Endothelial cell (in vitro differentiated cells): ENCODE measurements at regions not wholly inside any gene's neighbourhood (a gene's known extent, or its start where the extent isn't known, plus 50 kb on each side); places are given as distances from the start of the nearest gene placed in this dataset.

Source experiments
- DNase-seq: peaks from one replicate; pipeline ENCODE4 v3.0.0; 2021; ENCODE audit warnings: low spot score
- H3K27ac Mint-ChIP-seq: one replicate; pipeline ENCODE4 v1.8.0; 2021; ENCODE audit warnings: mixed read lengths, inconsistent platforms; ENCODE audit not compliant: unreplicated experiment
- H3K27me3 Mint-ChIP-seq: one replicate; pipeline ENCODE4 v1.8.0; 2021; ENCODE audit warnings: mild to moderate bottlenecking, moderate library complexity, mixed read lengths, inconsistent platforms; ENCODE audit not compliant: unreplicated experiment
- H3K36me3 Mint-ChIP-seq: one replicate; pipeline ENCODE4 v1.8.0; 2021; ENCODE audit warnings: mild to moderate bottlenecking, low read depth, mixed read lengths, inconsistent platforms; ENCODE audit not compliant: unreplicated experiment
- H3K4me1 Mint-ChIP-seq: one replicate; pipeline ENCODE4 v1.8.0; 2021; ENCODE audit warnings: mild to moderate bottlenecking, mixed read lengths, inconsistent platforms; ENCODE audit not compliant: unreplicated experiment
- H3K4me3 Mint-ChIP-seq: one replicate; pipeline ENCODE4 v1.8.0; 2021; ENCODE audit warnings: mild to moderate bottlenecking, mixed read lengths, inconsistent platforms; ENCODE audit not compliant: unreplicated experiment
- H3K9me3 Mint-ChIP-seq: one replicate; pipeline ENCODE4 v1.8.0; 2021; ENCODE audit warnings: mixed read lengths, inconsistent platforms; ENCODE audit not compliant: unreplicated experiment
- CTCF ChIP-seq: fragments of 200-600 bp; sonication (generic); IDR thresholded peaks from one replicate; pipeline ENCODE4 v1.5.0; 2021; ENCODE audit warnings: antibody characterized with exemption; ENCODE audit not compliant: unreplicated experiment

- peaks cover 14% of the 10 kb centered on the region for H3K4me1 Mint-ChIP-seq
- TF ChIP-seq CTCF, result no peak
- H3K4me3 Mint-ChIP-seq, result no peak overlapping the region
- H3K27me3 Mint-ChIP-seq, result peaks cover 3% of the 10 kb centered on the region
- no peak for DNase-seq
- no peak overlapping the region for H3K27ac Mint-ChIP-seq
- peaks cover 4% of the 10 kb centered on the region for H3K36me3 Mint-ChIP-seq
- peaks cover 5% of the 10 kb centered on the region for H3K9me3 Mint-ChIP-seq
These were observed 169.7 kb upstream of the APCDD1 start for GRCh38 chr18:10284540-10285282.

- Mint-ChIP-seq H3K27me3 (peaks cover 3% of the 10 kb centered on the region), H3K9me3 (peaks cover 5% of the 10 kb centered on the region), H3K36me3 (peaks cover 4% of the 10 kb centered on the region), H3K27ac (no peak overlapping the region), H3K4me3 (no peak overlapping the region), H3K4me1 (peaks cover 18% of the 10 kb centered on the region)
- DNase-seq, result no peak
- no peak for TF ChIP-seq CTCF
These were observed 169.2 kb upstream of the APCDD1 start for GRCh38 chr18:10285283-10285640.

GRCh38 chr18:10286580-10287150 lies 167.8 kb upstream of the APCDD1 start:
- H3K4me1 Mint-ChIP-seq, result peaks cover 25% of the 10 kb centered on the region
- peaks cover 5% of the 10 kb centered on the region for H3K9me3 Mint-ChIP-seq
- DNase-seq, result no peak

GRCh38 chr18:10289251-10289650 lies 165.2 kb upstream of the APCDD1 start:
- no peak for TF ChIP-seq CTCF
- no peak for DNase-seq
- Mint-ChIP-seq H3K9me3 (peaks cover 5% of the 10 kb centered on the region), H3K36me3 (peaks cover 4% of the 10 kb centered on the region), H3K27me3 (peaks cover 8% of the 10 kb centered on the region), H3K4me3 (no peak overlapping the region), H3K4me1 (peaks cover 37% of the 10 kb centered on the region), H3K27ac (no peak overlapping the region)

More at GRCh38 chr18:10286580-10287150, 167.8 kb upstream of the APCDD1 start:
- peaks cover 3% of the 10 kb centered on the region for H3K27me3 Mint-ChIP-seq
- no peak for TF ChIP-seq CTCF
- no peak overlapping the region for H3K27ac Mint-ChIP-seq
- peaks cover 4% of the 10 kb centered on the region for H3K36me3 Mint-ChIP-seq
- H3K4me3 Mint-ChIP-seq, result no peak overlapping the region

- Mint-ChIP-seq H3K4me1 (peaks cover 38% of the 10 kb centered on the region), H3K4me3 (no peak overlapping the region), H3K9me3 (peaks cover 5% of the 10 kb centered on the region), H3K27me3 (peaks cover 8% of the 10 kb centered on the region), H3K36me3 (peaks cover 4% of the 10 kb centered on the region), H3K27ac (peak overlapping the region; percentile 54)
- no peak for DNase-seq
- TF ChIP-seq CTCF, result no peak
These were observed 164.3 kb upstream of the APCDD1 start for GRCh38 chr18:10289951-10290637.
